Adrenal gland (tissue), 9 donors: ENCODE measurements at regions not wholly inside any gene's neighbourhood (a gene's known extent, or its start where the extent isn't known, plus 50 kb on each side); places are given as distances from the start of the nearest gene placed in this dataset.
A peak's percentile ranks its signal among the peaks of the same experiment; 100 is the strongest.

Experiments
- DNase-seq, 7 donors: peaks; one replicate each; pipeline ENCODE4 v3.0.0-alpha.2; 2019 to 2020
- H3K27ac ChIP-seq, 5 donors: fragments of 200-600 bp; sonication (generic) in 4 of 5; 1 replicate in 3 of 5; 2 replicates in 2 of 5; pipeline versions ENCODE4 v1.5.1 to v1.8.0; 2016 to 2020; ENCODE audit warnings: mild to moderate bottlenecking in 1 of 5
- H3K27me3 ChIP-seq: fragments of 200-600 bp; 2 replicates; pipeline ENCODE4 v1.8.0; 2021
- H3K36me3 ChIP-seq, 2 donors: fragments of 200-600 bp; replicated peaks in 1 of 2; 1 replicate in 1 of 2; 2 replicates in 1 of 2; pipeline versions ENCODE4 v1.5.1 to v1.8.0; 2018 to 2022
- H3K4me1 ChIP-seq, 2 donors: fragments of 200-600 bp; replicated peaks in 1 of 2; 1 replicate in 1 of 2; 2 replicates in 1 of 2; pipeline versions ENCODE4 v1.5.1 to v1.8.0; 2018 to 2021
- H3K4me3 ChIP-seq, 4 donors: fragments of 200-600 bp; sonication (generic) in 3 of 4; one replicate each; pipeline ENCODE4 v1.5.1; 2016 to 2018
- H3K9me3 ChIP-seq, 3 donors: fragments of 200-600 bp; sonication (generic) in 1 of 3; replicated peaks in 1 of 3; 1 replicate in 2 of 3; 2 replicates in 1 of 3; pipeline versions ENCODE4 v1.5.1 to v1.8.0; 2016 to 2021
- POLR2A ChIP-seq, 2 donors: fragments of 450-650 bp; IDR thresholded peaks; one replicate each; pipeline ENCODE4 v1.6.1; 2017; ENCODE audit warnings: antibody characterized with exemption in 2 of 2, mild to moderate bottlenecking in 2 of 2, moderate library complexity in 1 of 2
- WGBS, 4 donors: extraction: QIAGEN DNeasy Blood & Tissue Kit in 2 of 4; methylation state at CpG; one replicate each; pipeline versions ENCODE4 v1.1.5 to v1.1.7; 2013 to 2017; 5-methylcytosine and 5-hydroxymethylcytosine counted together
- intact Hi-C, 2 donors: fragments of 100-400 bp; cut with DNase I; formaldehyde crosslinking; loops; one replicate each; pipeline versions ENCODE4 v1.14.1 to v1.15.0; 2022 to 2023
- TF ChIP-seq, protein P1 (sequence below), 6 experiments: fragments of 450-650 bp in 4 of 6; fragments of 200-600 bp in 2 of 6; sonication (generic) in 1 of 6; IDR thresholded peaks; 1 replicate in 5 of 6; 2 replicates in 1 of 6; pipeline versions ENCODE4 v1.5.1 to v1.8.0; 2016 to 2021; ENCODE audit warnings: antibody characterized with exemption in 6 of 6, mild to moderate bottlenecking in 2 of 6, moderate library complexity in 1 of 6
- donor health status: healthy with polysubstance abuse.
- donor health status: Bipolar disorder and iron deficiency.
- donor health status: DM: yes; HTN: yes; CAD: no.
- donor health status: DM: no; HTN: no; CAD: no.
- donor health status: DM: no; HTN: no; CAD: no.

DNA sequence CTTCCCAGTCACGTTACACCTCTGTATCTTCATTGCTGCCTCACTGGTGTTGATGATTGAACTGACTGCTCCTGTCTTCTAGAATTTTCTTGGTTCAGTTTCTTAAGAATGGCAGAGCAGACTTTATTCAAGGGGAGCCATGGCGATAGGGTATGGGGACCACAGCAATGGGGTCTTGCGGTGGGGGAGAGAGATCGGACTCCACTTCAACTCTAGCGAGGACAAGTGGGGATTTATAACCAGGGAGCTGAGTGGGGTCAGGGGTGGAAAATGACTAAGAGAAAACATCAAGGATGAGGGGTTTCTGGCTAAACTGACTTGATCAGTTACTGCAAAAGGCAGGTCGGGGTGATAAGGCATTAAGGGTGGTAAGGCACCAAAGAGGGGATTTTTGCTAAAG is 156.4 kb downstream of the CD83 start:
- DNase-seq: no peak
- WGBS, 4 donors: 90 to 98% (median 95%) methylated on average over 6 of the region's 6 CpGs
- no peak for TF ChIP-seq POLR2A (IDR thresholded peaks at IDR 0.05)
- TF ChIP-seq, protein P1, sequence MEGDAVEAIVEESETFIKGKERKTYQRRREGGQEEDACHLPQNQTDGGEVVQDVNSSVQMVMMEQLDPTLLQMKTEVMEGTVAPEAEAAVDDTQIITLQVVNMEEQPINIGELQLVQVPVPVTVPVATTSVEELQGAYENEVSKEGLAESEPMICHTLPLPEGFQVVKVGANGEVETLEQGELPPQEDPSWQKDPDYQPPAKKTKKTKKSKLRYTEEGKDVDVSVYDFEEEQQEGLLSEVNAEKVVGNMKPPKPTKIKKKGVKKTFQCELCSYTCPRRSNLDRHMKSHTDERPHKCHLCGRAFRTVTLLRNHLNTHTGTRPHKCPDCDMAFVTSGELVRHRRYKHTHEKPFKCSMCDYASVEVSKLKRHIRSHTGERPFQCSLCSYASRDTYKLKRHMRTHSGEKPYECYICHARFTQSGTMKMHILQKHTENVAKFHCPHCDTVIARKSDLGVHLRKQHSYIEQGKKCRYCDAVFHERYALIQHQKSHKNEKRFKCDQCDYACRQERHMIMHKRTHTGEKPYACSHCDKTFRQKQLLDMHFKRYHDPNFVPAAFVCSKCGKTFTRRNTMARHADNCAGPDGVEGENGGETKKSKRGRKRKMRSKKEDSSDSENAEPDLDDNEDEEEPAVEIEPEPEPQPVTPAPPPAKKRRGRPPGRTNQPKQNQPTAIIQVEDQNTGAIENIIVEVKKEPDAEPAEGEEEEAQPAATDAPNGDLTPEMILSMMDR (IDR thresholded peaks at IDR 0.05): no peak
- no peaks in the 10 kb centered on the region for H3K9me3 ChIP-seq
- intact Hi-C loops: no loop called here
- H3K36me3 ChIP-seq: no peaks in the 10 kb centered on the region
- no peaks in the 10 kb centered on the region for H3K27me3 ChIP-seq
- no peak overlapping the region for H3K27ac ChIP-seq
- H3K4me1 ChIP-seq: peaks cover 0 to 12% of the 10 kb centered on the region in 2 donors
- H3K4me3 ChIP-seq: no peak overlapping the region

DNA sequence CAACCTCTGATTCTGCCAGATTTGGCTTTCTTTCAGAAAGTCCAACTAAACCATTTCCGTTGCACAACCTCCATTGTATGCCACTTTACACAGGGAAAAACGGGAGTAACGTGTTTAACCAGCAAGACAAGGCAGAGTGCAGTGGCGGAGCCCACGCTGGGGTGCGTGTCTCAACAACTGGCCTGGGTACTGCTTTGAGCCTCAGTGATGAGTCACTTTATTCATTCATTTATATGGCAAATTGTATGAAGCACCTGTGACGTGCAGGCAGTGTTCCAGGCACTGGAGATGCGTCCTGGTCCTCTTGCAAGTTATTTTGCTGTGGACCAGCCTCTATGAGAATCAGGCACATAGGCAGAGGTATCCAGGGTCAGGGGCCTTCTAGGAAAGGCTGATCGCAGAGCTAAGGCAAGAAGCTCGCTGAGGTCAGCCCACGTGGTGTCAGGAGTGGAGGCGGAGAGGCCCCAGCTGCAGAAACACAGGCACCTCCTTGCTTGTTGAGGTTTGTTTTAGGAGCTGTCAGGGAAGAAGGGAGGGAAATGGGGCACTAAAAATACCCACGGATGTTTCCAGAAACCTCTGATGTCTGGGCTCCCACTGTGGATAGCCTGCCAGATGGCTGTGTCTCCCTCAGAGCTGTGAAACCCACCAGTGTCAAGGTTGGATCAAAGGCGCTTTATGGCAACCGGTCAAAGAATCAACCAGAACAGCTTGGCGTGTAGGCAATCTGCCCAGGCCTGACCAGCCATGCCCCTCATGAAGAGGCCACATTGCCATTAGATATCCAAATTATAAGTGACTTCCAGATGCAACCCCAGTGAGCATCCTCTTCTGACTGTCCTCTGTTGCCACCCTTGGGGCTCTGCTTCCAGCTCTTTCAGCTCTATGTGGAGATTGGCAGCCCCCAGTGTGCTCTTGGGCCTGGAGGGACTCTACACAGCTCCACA is 157.2 kb downstream of the CD83 start:
- Histone ChIP-seq H3K27ac (no peak overlapping the region), H3K36me3 (no peaks in the 10 kb centered on the region), H3K9me3 (no peaks in the 10 kb centered on the region), H3K4me3 (no peak overlapping the region), H3K4me1 (peaks cover 0 to 12% of the 10 kb centered on the region in 2 donors), H3K27me3 (no peaks in the 10 kb centered on the region)
- no peak for DNase-seq
- WGBS, 4 donors: 85 to 93% (median 91%) methylated on average over 14 to 16 of the region's 16 CpGs
- intact Hi-C loops: no loop called here
- TF ChIP-seq POLR2A (IDR thresholded peaks at IDR 0.05): no peak

DNA sequence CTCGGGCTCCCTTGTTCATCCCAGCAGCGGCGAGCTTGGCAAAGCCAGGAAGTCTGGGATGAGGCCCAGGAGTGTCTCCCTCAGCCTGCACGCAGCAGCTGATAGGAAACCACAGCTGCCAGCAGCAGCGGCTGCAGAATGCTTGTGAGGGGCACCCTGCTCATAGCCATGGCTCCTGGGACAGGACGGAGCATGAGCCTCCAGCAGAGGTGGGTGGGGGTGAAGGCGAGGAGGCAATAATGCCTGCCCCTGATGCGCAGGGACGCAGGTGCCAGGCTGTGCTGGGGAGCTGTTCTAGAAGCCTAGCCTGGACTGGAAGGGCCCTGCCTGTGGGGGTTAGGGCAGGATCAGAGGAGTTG is 157.9 kb downstream of the CD83 start:
- H3K27me3 ChIP-seq: no peaks in the 10 kb centered on the region
- no peak overlapping the region for H3K27ac ChIP-seq
- DNase-seq: no peak

DNA sequence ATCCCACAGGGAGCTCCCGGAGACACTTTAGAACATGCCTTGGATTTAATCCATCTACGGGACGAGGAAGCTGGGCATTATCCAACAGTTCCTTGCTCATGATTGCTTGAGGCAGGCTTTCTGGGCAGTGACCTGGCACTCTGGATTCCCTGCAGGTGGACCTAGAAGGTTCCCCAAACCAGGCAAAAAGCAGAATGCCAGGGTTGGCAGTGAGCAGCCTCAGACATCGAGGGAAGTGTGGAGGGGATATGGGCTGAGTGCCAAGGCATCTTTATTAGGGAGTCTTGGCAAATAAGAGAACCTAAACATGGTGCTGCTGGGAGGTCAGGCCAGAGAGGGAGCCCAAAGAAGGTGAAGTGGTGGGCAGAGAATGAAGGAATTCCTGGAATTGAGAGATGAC is 158.5 kb downstream of the CD83 start:
- no peak for DNase-seq
- H3K27me3 ChIP-seq: no peaks in the 10 kb centered on the region
- WGBS, 4 donors: 60 to 83% (median 66%) methylated on average over 4 of the region's 4 CpGs
- intact Hi-C loops: no loop called here
- no peaks in the 10 kb centered on the region for H3K36me3 ChIP-seq
- no peaks in the 10 kb centered on the region for H3K9me3 ChIP-seq
- peaks cover 0 to 12% of the 10 kb centered on the region in 2 donors for H3K4me1 ChIP-seq
- no peak overlapping the region for H3K4me3 ChIP-seq
- TF ChIP-seq, protein P1 (IDR thresholded peaks at IDR 0.05): no peak
- TF ChIP-seq POLR2A (IDR thresholded peaks at IDR 0.05): no peak
- peak overlapping the region in 1 of 5 donors; percentile 35 for H3K27ac ChIP-seq

More for the DNA sequence above, 157.9 kb downstream of the CD83 start:
- intact Hi-C loops: no loop called here
- H3K9me3 ChIP-seq: no peaks in the 10 kb centered on the region
- H3K36me3 ChIP-seq: no peaks in the 10 kb centered on the region
- H3K4me3 ChIP-seq: no peak overlapping the region
- 74 to 82% (median 75%) methylated on average over 5 to 9 of the region's 9 CpGs for WGBS, 4 donors
- TF ChIP-seq, protein P1 (IDR thresholded peaks at IDR 0.05): no peak
- TF ChIP-seq POLR2A (IDR thresholded peaks at IDR 0.05): no peak
- peaks cover 0 to 12% of the 10 kb centered on the region in 2 donors for H3K4me1 ChIP-seq
